Hematopoietic multipotent progenitor cell treated with erythropoietin and hydrocortisone succinate and interleukin-3 and kit ligand, for 6 days (in vitro differentiated cells): ENCODE measurements at regions not wholly inside any gene's neighbourhood (a gene's known extent, or its start where the extent isn't known, plus 50 kb on each side); places are given as distances from the start of the nearest gene placed in this dataset.

Source experiments
- DNase-seq: peaks from one replicate; pipeline ENCODE4 v3.0.0-alpha.2; 2015

DNA sequence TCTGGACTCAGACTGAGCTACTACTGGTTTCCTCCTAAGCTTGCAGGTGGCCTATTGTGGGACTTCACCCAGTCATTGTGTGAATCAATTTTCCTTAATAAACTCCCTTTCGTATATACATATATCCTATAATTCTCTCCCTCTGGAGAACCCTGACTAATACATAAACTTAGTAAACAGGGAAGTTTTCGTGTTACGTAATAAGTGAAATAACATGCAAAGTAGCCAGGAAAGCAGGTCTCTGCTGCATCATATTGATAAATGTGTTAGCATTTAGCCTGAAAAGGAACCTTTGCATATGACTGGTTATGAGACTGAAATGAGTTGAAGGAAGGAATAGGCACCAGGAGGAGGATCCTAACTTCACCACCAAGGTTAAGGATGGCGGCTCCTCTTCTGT, 527.2 kb upstream of the FAM98A start:
- DNase-seq = no peak

DNA sequence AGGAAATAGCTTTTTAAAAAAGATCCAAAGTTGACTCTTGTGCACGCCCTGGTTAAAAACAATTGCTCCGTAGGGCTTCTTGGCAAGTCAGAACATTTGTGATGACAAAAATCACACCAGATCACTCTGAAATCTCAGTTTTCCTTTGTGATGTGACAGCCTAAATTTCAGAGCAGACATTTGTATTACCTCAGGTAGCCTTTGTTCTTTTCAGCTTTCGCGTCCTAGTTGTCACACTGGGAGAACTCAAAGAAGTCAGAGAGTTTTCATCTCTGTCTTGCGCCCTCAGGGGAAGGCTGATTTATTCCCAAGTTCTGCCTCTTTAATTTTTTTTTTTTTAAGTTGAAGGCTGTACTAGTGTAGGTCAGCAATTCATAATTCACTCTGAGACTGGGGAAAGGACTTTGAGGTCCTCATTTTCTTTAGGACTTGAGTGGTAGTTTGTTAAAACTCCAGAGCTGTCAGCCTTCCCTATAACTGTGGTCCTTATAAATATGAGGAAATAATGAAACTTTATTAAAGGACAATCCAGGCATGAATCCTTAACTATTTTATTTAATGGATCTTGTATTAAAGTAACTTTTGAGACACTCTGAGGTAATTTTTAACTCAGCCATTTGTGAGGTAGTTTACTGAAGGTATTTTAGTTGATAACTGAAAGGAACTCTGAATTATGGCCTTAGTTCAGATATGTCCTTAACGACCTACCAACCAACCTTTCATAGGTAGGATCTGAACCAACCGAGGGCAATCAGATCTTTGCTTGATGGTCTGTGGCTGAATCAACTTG, 525.1 kb upstream of the FAM98A start:
- DNase-seq = no peak

DNA sequence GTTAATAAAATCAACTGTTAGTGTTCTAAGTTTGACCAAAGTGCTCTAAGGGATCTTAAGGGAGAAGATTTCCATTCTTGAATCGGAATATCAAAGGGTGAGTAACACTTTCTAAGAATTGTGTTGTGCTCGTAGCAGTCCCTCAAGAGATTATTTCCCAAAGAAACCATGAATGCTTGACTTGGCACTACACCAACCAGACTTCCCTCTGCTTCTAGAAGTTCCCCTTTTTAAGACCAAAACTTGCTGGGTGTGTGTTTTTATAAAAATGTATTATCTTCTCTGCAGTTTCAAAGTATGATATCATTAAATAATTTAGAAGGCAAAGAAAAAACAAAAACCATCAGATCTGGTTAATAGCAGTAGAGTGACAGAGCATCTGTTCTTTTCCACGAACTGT, 522.0 kb upstream of the FAM98A start:
- DNase-seq = peak; percentile 11

DNA sequence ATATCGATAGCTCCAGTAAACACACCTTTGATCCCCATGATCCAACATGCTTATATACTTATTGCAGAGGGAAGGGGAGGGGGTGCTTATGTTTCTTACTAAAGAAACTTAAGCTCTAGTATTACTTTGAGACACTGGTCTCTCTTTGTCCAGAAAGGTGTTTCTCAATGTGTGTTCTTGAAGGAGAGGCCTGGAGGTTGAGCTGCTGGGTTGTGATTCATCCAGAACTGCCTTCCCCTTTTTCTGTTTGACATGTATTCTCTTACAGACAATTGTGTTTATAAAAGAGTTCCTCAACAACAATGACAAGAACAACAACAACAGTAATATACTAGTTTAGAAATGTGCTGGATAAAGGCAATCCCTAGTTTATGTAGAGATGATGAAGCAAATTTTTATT, 516.0 kb upstream of the FAM98A start:
- no peak for DNase-seq

DNA sequence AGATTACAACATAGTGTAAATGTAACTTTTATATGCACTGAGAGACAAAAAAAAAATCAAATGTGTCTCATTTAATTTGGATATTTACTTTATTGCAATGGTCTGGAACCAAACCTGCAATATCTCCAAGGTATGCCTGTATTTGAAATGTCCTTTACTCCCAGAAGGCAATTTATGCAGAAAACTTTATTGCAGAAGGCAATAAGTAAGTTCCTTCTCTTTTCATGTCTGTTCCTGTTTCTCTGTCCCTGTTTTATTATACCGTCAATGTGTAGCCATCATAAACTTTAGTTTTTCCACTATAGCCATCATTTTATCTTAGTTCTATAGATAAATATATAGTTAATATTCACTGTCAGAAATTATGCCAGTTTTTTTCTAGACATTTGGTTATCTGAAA, 513.1 kb upstream of the FAM98A start:
- no peak for DNase-seq

DNA sequence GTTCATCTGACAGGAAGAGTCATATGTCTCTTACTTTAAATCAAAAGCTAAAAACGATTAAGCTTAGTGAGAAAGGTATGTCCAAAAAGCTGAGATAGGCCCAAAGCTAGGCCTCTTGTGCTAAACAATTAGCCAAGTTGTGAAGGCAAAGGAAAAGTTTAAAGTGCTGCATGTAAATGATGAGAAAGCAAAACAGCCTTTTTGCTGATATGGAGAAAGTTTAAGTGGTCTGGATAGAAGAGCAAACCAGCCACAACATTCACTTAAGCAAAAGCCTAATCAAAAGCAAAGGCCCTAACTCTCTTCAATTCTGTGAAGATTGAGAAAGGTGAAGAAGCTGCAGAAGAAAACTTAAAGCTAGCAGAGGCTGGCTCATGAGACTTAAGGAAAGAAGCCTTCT, 511.3 kb upstream of the FAM98A start:
- no peak for DNase-seq

DNA sequence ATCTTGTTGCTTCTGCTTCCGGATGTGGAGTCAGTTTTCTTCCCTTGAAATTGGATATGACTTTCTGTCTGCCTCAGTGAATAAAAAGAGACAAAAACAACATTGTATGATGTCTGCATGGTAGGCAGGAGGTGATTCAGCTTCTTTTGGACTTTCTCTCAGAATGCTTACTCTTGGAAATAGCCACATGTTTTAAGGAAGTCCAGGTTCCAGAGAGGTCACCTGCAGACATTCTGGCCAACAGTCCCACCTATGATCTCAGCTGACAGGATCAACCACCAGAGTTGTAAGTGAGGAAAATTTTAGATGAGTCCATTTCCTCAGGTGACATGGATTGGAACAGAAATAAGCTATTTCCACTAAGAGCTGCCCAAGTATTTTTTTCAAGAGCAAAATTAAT, 508.7 kb upstream of the FAM98A start:
- no peak for DNase-seq

DNA sequence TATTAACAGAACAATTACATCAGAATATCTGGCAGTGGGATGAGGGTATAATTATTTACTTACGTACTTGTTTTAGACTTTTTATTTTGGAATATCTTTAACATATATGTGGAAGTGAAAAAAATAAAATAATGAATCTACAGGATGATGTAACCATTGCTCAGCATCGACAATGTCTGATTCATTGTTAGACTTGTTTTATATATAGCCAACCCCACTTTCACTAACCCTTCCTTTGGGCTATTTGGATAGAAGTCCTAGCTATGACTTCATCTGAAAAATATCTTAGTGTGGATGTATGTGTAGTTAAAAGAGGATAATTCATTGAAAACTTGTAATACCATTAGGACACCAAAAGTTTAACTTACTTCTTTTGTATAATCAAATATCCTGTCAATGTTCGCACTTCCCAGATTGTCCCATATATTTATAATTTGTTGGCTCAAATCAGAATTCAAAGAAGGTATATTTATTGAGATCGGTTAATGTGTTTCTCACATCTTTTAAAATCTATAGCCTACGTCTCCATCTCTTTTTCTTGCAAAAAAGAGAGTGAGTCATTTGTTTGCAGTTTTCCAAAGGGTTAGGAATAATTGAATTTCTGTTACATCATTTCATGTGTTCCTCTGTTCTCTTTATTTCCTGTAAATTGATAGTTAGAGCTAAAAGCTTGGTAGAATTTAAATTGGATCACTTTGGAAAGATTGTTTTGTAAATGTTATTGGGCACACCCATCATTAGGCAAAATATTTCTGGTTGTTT, 506.1 kb upstream of the FAM98A start:
- DNase-seq = no peak

DNA sequence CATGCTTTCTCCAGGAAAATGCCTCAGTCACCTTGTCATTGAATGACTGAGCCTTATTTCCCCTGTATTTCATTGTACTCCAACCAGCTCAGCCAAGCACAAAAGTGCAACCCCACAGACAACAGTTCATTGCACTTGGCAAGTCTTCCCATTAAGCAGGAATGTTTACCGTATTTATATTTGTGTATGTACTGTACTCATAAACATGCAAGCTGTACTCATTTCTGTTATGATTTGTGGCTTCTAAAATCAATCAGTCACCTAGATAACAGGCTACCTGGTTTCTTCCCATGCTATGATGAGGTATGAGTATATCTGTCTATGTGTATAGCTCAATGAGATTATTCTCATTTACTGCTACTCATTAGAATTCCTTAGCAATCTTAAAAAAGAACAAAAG, 505.5 kb upstream of the FAM98A start:
- DNase-seq = no peak

DNA sequence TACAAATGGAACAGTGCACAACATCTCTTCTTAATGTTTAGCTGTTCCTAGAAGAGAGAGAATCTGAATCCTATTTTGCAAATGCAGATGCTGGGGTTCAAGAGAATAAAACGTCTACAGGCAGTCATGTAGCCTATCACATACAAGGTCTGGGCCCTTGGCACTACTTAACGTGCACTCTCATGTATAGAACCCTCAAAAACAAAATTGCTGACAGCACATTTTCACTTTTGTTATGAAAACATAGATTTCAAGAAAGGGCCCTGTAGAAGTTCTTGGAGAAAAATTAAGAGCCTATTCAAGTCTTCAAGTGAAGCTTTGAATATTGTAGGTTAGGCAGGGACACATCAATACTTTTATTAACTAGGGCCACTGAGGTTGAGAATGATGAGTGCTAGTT, 504.3 kb upstream of the FAM98A start:
- no peak for DNase-seq

DNA sequence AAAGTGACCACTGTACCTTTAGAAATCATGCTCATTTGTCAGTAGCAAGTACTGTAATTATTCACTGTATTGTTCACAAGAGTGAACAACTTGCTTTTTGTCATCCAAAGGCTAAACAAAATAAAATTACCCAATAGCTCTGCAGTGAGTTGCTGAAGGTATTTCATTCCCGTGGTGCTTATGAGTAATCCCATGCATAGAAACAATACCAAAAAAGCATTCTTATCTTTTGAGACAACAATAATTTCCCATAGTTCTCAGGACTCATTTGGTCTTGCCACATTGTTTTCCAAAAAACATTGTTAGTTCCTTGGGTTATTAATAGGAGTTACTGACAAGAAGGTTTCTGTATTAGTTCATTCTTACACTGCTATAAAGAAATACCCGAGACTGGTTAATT, 503.2 kb upstream of the FAM98A start:
- DNase-seq = no peak

DNA sequence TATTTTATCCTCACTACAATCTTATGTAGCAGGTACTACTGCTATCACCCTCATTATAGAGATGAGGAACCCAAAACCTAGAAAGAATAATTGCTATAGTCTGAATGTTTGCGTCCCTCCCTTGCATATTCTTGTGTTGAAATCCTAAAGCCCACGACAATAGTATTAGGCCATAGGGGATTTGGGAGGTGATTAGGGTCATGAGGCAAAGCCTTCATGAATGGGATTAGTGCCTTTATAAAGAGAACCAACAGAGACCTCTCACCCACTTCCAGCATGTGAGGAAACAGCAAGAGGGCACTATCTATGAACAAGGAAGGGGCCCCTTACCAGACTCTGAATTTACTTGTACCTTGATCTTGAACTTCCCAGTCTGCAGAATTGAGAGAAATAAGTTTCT, 500.3 kb upstream of the FAM98A start:
- no peak for DNase-seq

DNA sequence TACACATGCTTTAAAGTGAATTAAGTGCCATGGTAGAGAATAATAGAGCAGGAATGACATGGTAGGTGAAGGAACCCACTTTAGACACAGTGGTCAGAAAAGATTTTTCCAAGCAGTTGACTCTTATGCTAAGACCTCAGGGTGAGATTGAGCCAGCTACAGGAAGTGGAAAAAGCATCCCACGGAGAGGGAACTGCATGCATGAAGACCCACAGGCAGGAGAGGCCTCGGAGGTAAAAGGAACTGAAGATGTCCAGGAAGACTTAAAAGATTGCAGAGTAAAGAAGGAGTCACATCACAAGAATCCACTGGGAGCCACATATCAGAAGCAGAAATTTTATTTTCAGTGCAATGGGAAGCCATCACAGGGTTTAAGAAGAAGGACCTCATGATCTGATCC, 499.2 kb upstream of the FAM98A start:
- DNase-seq = no peak

DNA sequence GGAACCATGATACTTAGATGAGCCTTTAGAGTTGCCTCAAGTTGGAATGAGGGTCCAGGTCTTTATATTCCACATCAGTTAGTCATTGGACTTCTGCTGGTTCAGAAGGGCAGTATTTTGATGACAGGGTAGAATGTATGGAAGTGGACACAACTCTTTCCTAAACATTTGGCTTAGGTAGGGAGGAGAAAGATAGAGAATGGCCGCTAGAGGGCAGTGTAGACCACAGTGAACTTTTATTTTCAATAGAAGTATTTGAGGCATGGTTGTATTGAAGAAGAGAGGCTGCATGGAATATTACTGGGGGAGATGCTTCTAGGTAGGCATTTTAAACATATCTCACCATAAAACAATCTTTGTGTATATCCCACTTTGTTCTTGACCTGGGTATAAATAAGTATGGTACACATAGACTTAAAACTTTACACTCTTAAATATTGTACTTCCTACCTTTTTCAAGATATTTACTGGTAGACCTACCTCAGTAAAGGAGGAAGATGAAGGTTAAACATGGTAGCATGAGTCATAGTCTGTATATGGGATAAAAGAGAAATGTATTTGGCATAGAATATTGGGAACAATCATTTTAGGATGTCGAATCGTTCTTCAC, 497.6 kb upstream of the FAM98A start:
- DNase-seq = peak; percentile 77

DNA sequence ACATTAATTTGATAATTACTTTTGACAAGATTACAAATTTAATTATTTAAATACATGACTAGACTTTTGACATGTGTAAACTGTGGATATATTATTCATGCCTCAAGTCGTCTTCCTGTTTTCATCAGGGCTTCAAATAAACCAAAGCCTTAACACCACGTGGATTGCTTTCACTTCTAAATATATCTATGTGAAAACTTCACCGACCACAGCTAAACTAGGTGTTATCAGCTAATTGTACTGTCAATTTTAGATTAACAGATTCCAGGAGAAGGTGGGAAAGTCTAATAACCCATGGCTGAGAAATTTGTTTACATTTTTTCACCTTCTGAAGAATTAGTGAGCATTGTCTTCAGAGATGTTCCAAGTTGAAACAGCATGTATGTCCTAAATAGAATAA, 494.7 kb upstream of the FAM98A start:
- no peak for DNase-seq

DNA sequence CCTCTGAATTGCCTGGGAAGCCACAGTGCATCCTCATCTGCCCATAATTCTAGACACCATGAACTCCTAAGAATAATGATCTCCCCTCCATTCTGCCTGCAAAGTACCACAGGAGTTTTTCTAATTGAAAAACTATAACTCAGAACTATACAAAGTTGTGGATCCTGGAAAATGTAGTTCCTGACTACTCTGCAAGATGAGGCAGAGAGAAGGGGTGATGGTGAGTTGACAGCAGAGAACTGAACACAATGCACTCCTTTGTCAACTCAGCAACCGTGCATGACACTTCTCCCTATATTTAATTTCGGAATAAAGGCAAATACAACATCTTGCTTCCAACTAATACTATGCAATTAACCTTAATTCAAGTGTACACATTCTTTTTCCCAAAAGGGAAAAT, 471.1 kb upstream of the FAM98A start:
- DNase-seq = no peak

DNA sequence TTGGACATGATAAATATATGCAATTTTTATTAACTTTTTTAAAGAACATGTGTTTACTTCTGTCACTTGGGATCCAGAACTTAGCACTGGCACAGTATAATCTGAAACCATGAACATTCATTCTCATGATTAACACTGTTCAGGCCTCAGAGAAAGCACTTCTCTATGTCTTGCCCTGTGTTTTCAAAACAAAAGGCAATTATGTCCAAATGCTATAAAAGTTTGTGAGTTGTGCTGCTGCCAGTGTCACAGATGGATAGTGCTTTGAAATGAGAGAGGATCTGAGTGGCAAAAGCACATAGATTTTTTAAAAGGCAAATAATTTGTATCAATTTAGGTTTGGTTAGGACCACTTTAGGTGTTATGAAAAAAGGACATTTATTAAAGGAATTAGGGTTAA, 470.5 kb upstream of the FAM98A start:
- DNase-seq = no peak

DNA sequence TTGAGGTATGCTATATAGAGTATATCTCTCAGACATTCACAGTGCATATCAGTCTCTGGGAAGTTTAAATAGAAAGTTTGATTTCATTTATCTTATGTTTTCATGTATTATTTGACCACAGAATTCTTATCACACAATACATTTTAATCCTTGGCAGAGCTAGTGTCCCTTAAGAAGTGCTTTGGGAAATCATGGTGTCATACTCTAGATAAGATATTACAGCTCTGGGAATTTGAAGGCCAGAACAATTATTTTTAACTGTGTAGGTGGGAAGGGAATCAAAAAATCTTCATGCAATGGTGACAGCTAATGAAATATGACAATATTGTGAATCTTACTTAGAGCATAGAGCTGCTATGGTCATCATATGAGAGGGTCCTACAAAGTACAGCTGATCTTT, 451.3 kb upstream of the FAM98A start:
- no peak for DNase-seq

DNA sequence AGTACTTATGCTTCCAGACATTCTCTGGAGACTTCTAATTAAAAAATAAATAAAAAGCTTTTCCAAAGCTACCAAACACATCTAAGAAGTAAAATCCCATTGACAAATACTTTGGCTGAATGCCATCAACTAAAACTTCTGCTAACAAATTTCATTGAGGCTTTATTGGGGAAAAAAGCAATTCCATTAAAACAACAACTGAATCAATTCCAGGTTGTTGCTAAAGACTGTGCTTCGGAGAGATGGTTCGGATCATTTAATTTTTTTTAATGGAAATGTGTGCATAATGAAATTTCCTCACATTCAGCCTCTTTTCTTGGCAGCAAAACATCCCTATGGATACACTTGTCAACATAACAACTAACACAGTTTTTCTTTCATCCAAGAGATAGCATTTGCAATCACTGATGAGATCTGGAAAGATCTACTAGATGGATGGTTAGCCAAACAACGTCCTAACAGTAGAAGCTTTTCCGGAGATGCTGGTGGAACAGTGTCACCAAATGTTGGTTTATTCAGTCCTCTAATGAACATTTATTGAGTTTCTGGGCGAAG, 446.1 kb upstream of the FAM98A start:
- DNase-seq = no peak

DNA sequence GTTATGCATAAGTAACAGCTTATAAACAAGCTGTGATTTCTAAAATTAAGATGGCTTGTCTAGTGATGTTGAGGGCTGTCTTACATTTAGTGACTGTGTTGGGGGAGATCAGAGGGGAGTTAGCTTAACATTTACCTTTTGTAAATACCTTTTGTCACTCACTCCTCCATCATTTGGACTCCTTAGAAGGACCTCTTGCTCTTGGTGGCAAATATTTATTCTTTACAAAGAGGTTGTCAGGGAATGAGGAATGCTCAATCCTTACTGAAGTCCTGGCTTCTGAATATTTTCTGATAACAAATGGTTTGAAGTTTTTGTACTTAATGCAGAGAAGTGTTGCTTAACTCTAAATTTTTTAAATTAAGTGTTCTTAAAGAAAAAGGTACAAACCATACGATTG, 438.8 kb upstream of the FAM98A start:
- no peak for DNase-seq

DNA sequence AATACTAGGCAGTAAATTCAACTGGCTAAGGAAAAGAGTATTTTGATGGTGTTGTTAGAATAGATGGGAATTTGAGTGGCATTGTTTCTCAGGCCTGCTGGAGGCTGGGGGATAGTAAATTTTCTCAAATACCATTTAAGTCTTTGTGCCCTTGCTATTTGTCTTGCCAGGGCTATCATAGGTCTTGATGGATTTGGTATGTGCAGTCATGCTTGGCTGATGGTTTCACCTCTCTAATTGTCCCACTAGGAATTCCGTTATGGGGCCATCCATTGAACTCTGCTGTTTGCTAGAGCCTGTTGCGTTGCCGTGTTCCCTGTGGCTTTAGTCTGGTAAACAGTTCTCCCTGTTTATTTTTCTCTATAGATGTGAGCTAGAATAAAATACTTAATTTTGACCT, 438.1 kb upstream of the FAM98A start:
- DNase-seq = no peak

DNA sequence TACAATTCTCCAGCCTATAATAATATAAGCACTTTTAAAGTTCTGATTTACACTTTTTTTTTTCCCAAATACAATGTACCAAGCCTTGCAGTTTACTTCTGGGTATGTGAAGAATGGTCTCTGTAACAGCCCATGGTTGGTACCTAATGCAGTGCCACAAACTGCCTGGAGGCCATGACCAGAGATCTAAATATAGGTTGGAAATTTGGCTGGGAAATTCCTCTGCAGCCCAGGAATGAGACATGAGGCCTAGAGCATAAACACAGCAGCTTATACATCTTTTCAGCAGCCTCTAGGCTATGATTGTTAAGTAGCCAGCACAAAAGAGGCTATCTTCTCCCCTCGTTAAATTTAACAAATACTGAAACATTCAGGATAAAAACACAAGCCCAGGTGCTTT, 432.0 kb upstream of the FAM98A start:
- DNase-seq = no peak

DNA sequence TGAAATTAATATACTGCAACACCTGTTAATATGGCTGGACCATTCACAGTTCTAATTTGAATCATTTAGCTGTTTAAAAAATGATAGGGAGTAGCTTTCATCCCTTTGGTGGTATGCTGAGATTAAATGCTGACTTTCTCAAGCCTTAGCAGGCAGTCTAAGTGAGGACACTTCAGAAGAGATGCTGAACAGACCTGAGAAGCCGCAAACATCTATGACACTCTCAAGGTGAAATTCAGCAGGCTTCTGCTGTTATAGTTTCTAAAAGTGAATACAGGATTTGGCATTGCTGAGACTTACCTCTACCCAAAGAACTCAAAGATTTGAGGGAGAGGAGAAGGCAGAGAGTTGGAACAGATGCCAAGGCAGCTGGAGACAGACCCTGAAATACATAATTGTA, 431.2 kb upstream of the FAM98A start:
- DNase-seq = no peak

DNA sequence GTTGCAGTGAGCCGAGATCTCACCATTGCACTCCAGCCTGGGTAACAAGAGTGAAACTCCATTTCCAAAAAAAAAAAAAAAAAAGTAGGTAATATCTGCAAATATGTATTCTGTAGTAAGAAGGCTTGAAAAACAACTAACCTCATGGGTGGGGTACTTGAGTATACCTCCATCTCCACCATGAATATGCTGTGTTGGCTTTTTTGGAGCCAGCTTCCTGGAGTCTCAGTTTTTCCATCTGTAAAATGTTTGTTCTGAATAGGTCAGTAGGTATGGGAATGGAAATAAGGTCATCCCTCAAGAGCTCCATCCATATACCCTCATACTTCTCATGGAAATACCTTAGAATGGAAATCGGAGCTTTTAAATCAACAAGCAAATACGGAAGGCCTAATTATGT, 430.0 kb upstream of the FAM98A start:
- no peak for DNase-seq
